Stomach (tissue), 4 donors: ENCODE measurements at regions not wholly inside any gene's neighbourhood (a gene's known extent, or its start where the extent isn't known, plus 50 kb on each side); places are given as distances from the start of the nearest gene placed in this dataset.

ENCODE experiments used
- CTCF ChIP-seq, 7 experiments: fragments of 450-650 bp in 4 of 7; fragments of 200-600 bp in 3 of 7; sonication (generic) in 3 of 7; IDR thresholded peaks; one replicate each; pipeline ENCODE4 v1.5.1; 2016 to 2019; ENCODE audit warnings: antibody characterized with exemption in 7 of 7, control low read depth in 2 of 7, mild to moderate bottlenecking in 1 of 7
- POLR2AphosphoS5 ChIP-seq, 3 donors: sonication (generic); formaldehyde crosslinking; IDR thresholded peaks; one replicate each; pipeline ENCODE4 v1.6.1; 2016; ENCODE audit warnings: antibody characterized with exemption in 3 of 3

- TF ChIP-seq CTCF (IDR thresholded peaks at IDR 0.05) (no peak), POLR2AphosphoS5 (IDR thresholded peaks at IDR 0.05) (no peak)
Observed at GRCh38 chr1:99538618-99538956, 107.3 kb upstream of the PALMD start.
